Mesenchymal stem cell (in vitro differentiated cells and primary cell): ENCODE measurements at regions not wholly inside any gene's neighbourhood (a gene's known extent, or its start where the extent isn't known, plus 50 kb on each side); places are given as distances from the start of the nearest gene placed in this dataset.

Experiments
- DNase-seq: peaks from one replicate; pipeline ENCODE4 v3.0.0-alpha.2; 2013
- H2AFZ ChIP-seq: one replicate; pipeline ENCODE4 v1.6.1; 2013; ENCODE audit warnings: low read depth, mild to moderate bottlenecking, control low read depth, inconsistent platforms, low read length, moderate library complexity
- H2AK5ac ChIP-seq: 2 replicates; pipeline ENCODE4 v1.6.1; 2013; ENCODE audit warnings: low read length, moderate library complexity, mild to moderate bottlenecking, inconsistent platforms; ENCODE audit not compliant: severe bottlenecking
- H2BK120ac ChIP-seq: one replicate; pipeline ENCODE4 v1.6.1; 2013; ENCODE audit warnings: low read depth, mild to moderate bottlenecking, inconsistent platforms, low read length, moderate library complexity
- H2BK12ac ChIP-seq, 2 experiments: one replicate each; pipeline ENCODE4 v1.6.1; 2013; ENCODE audit warnings: inconsistent platforms in 2 of 2, low read length in 2 of 2, mild to moderate bottlenecking in 2 of 2, moderate library complexity in 2 of 2, control low read depth in 1 of 2
- H2BK15ac ChIP-seq: one replicate; pipeline ENCODE4 v1.6.1; 2013; ENCODE audit warnings: mild to moderate bottlenecking, low read depth, inconsistent platforms; ENCODE audit not compliant: poor library complexity, severe bottlenecking
- H2BK5ac ChIP-seq: 2 replicates; pipeline ENCODE4 v1.6.1; 2013; ENCODE audit warnings: low read depth, mild to moderate bottlenecking, low read length, control low read depth, inconsistent platforms; ENCODE audit not compliant: poor library complexity, severe bottlenecking
- H3K14ac ChIP-seq, 2 experiments: one replicate each; pipeline ENCODE4 v1.6.1; 2013; ENCODE audit warnings: inconsistent platforms in 2 of 2, low read length in 2 of 2, control low read depth in 1 of 2, mild to moderate bottlenecking in 1 of 2, moderate library complexity in 1 of 2
- H3K18ac ChIP-seq, 2 experiments: one replicate each; pipeline ENCODE4 v1.6.1; 2013; ENCODE audit warnings: inconsistent platforms in 2 of 2, low read length in 2 of 2, control low read depth in 1 of 2, low read depth in 1 of 2, mild to moderate bottlenecking in 1 of 2
- H3K23ac ChIP-seq, 2 experiments: one replicate each; pipeline ENCODE4 v1.6.1; 2013; ENCODE audit warnings: inconsistent platforms in 2 of 2, low read length in 2 of 2, mild to moderate bottlenecking in 2 of 2, moderate library complexity in 2 of 2, control low read depth in 1 of 2
- H3K27ac ChIP-seq: 2 replicates; pipeline ENCODE4 v1.5.1; 2013; ENCODE audit warnings: mild to moderate bottlenecking, moderate library complexity, low read length, control low read depth, inconsistent platforms; ENCODE audit not compliant: poor library complexity, severe bottlenecking
- H3K27me3 ChIP-seq, 2 experiments: 2 replicates each; pipeline versions ENCODE4 v1.6.1 to v1.7.0; 2013; ENCODE audit warnings: low read length in 2 of 2, mild to moderate bottlenecking in 2 of 2, moderate library complexity in 2 of 2, control low read depth in 1 of 2, inconsistent platforms in 1 of 2; ENCODE audit not compliant: control insufficient read depth in 1 of 2, insufficient read depth in 1 of 2
- H3K36me3 ChIP-seq, 2 experiments: 2 replicates each; pipeline versions ENCODE4 v1.6.1 to v1.7.0; 2013; ENCODE audit warnings: low read length in 2 of 2, control low read depth in 1 of 2, inconsistent platforms in 1 of 2, low read depth in 1 of 2, mild to moderate bottlenecking in 1 of 2; ENCODE audit not compliant: insufficient read depth in 2 of 2, control insufficient read depth in 1 of 2
- H3K4ac ChIP-seq, 2 experiments: one replicate each; pipeline ENCODE4 v1.6.1; 2013; ENCODE audit warnings: inconsistent platforms in 2 of 2, low read length in 2 of 2, mild to moderate bottlenecking in 2 of 2, moderate library complexity in 2 of 2, control low read depth in 1 of 2, low read depth in 1 of 2
- H3K4me1 ChIP-seq: 2 replicates; pipeline ENCODE4 v1.6.1; 2013; ENCODE audit warnings: low read depth, low read length, control low read depth; ENCODE audit not compliant: control insufficient read depth, insufficient read depth
- H3K4me2 ChIP-seq: 2 replicates; pipeline ENCODE4 v1.6.1; 2013; ENCODE audit warnings: low read length, mild to moderate bottlenecking, inconsistent platforms; ENCODE audit not compliant: poor library complexity, severe bottlenecking
- H3K4me3 ChIP-seq, 2 experiments: 2 replicates each; pipeline versions ENCODE4 v1.5.1 to v1.7.0; 2013; ENCODE audit warnings: low read length in 2 of 2, mild to moderate bottlenecking in 2 of 2, control low read depth in 1 of 2, low read depth in 1 of 2; ENCODE audit not compliant: insufficient read depth in 1 of 2
- H3K79me1 ChIP-seq: replicated peaks from 2 replicates; pipeline ENCODE4 v1.6.1; 2013; ENCODE audit warnings: mild to moderate bottlenecking, control low read depth, low read length, inconsistent platforms; ENCODE audit not compliant: poor library complexity, severe bottlenecking
- H3K9ac ChIP-seq: 2 replicates; pipeline ENCODE4 v1.7.0; 2013; ENCODE audit warnings: mild to moderate bottlenecking, low read length, moderate library complexity
- H3K9me3 ChIP-seq: 2 replicates; pipeline ENCODE4 v1.7.0; 2013; ENCODE audit warnings: mild to moderate bottlenecking, low read length; ENCODE audit not compliant: control insufficient read depth
- H4K8ac ChIP-seq: one replicate; pipeline ENCODE4 v1.6.1; 2013; ENCODE audit warnings: inconsistent platforms, mild to moderate bottlenecking, low read length, moderate library complexity
- H4K91ac ChIP-seq: one replicate; pipeline ENCODE4 v1.6.1; 2013; ENCODE audit warnings: mild to moderate bottlenecking, low read length, inconsistent platforms
- WGBS: methylation state at CpG from one replicate; pipeline ENCODE4 v1.1.7; 2013; ENCODE audit warnings: mixed read lengths; 5-methylcytosine and 5-hydroxymethylcytosine counted together

DNA sequence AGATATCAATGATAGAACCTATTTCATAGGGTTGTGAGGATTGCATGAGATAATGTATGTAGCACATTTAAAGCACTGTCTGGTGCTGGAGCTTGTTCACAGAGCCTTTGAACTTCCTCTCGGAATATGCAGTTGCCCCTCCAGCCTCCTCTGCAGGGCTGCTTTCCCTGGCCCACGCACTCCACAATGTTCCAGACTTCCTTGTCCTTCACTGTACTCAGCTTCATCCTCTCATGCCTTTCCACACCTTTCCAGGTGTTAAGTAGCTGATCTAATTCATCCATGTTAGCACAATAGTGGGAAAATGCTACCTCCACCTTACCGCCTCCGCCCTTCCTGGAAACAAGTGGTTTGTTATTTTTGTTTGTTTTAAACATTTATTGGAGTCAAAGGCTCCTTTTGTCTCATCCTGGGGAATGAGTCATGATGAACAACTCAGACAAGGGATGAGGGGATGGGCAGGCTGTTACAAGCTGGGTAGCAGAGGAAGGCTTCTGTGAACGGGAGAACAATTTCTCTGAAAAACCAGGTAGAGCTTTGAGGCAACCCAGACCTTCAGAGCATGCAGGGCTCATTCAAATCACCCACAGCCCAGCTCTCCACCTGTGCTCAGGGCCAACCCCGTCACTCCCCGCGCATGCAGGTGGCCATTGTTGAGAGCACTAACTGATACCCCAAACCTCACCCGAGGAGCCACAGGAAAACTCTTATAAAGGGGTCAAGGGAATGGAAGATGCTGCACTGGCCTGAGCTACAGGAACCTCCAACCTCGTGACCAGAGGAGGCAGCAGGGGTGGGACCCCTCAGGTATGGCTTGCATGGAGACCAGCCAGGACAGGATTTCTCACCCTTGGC is 84.9 kb upstream of the TBL1X start:
- peaks cover 0 to 12% of the 10 kb centered on the region in 2 experiments for H3K27me3 ChIP-seq
- 80% methylated on average over 4 of the region's 10 CpGs for WGBS

DNA sequence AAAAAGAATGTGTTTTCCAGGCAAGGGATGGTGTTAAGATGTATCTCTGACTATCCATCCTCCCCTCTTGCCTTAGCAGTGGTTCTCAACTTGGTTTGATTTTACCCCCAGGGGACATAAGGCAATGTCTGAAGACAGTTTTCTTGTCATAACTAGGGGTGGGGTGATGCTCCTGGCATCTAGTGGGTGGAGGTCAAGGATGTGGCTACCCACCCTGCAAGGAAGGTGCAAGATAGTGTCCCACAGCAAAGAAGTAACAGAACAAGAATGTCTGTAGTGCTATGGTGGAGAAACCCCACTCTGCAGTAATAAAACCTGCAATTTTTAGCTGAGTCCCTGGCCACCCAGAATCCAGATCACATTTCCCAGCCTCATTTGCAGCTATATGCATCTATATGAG is 81.2 kb upstream of the TBL1X start:
- Histone ChIP-seq H3K4me2 (no peak overlapping the region), H3K23ac (no peak overlapping the region), H3K9ac (no peak overlapping the region), H3K9me3 (no peaks in the 10 kb centered on the region), H2BK15ac (no peak overlapping the region), H3K36me3 (no peaks in the 10 kb centered on the region), H3K4me1 (peaks cover 5% of the 10 kb centered on the region), H3K18ac (no peak overlapping the region), H3K4ac (no peak overlapping the region), H2AFZ (no peak overlapping the region), H2BK5ac (no peak overlapping the region), H2AK5ac (no peak overlapping the region), H2BK12ac (no peak overlapping the region), H3K27ac (no peak overlapping the region), H3K4me3 (no peak overlapping the region), H3K79me1 (no peaks in the 10 kb centered on the region), H4K8ac (no peak overlapping the region), H4K91ac (no peak overlapping the region), H3K14ac (no peak overlapping the region), H3K27me3 (peaks cover 0 to 12% of the 10 kb centered on the region in 2 experiments), H2BK120ac (no peak overlapping the region)
- no peak for DNase-seq

More for the DNA sequence above, 84.9 kb upstream of the TBL1X start:
- H3K79me1 ChIP-seq = no peaks in the 10 kb centered on the region
- H2BK15ac ChIP-seq = no peak overlapping the region
- H3K4me1 ChIP-seq = peaks cover 5% of the 10 kb centered on the region
- no peak overlapping the region for H2BK12ac ChIP-seq
- no peak overlapping the region for H2AFZ ChIP-seq
- no peak overlapping the region for H2AK5ac ChIP-seq
- no peak overlapping the region for H2BK120ac ChIP-seq
- DNase-seq = peak; percentile 38
- no peak overlapping the region for H4K91ac ChIP-seq
- H3K18ac ChIP-seq = no peak overlapping the region
- no peak overlapping the region for H3K4me3 ChIP-seq
- no peak overlapping the region for H3K4me2 ChIP-seq
- no peaks in the 10 kb centered on the region for H3K36me3 ChIP-seq
- peak overlapping the region in 1 of 2 experiments; percentile 60 for H3K14ac ChIP-seq
- H3K9me3 ChIP-seq = no peaks in the 10 kb centered on the region
- H3K27ac ChIP-seq = no peak overlapping the region
- no peak overlapping the region for H3K4ac ChIP-seq
- H4K8ac ChIP-seq = no peak overlapping the region
- no peak overlapping the region for H3K9ac ChIP-seq
- H2BK5ac ChIP-seq = no peak overlapping the region
- H3K23ac ChIP-seq = no peak overlapping the region

DNA sequence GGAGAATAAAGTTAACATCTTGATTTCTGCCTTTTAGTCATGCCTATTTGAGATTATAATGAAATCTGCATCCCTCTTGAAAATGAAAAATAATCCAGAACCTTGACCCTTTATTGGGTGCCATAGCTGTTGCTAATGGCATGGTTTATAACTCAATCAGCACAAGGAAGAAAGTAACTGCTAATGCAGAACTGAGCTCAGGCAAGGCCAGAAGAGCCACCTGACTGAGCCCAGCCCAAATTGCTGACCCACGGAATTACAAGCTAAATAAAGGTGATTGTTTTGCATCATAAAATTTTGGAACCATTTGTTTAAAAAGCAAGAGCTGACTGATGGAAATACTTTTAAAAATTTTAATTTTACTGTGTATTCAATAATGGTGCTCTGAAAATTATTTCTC is 76.4 kb upstream of the TBL1X start:
- H3K4me2 ChIP-seq = no peak overlapping the region
- H3K9me3 ChIP-seq = peaks cover 3% of the 10 kb centered on the region
- H2BK15ac ChIP-seq = no peak overlapping the region
- no peak overlapping the region for H2AK5ac ChIP-seq
- H2AFZ ChIP-seq = no peak overlapping the region
- no peak overlapping the region for H2BK12ac ChIP-seq
- no peaks in the 10 kb centered on the region for H3K4me1 ChIP-seq
- no peak overlapping the region for H3K14ac ChIP-seq
- H3K23ac ChIP-seq = no peak overlapping the region
- DNase-seq = no peak
- no peak overlapping the region for H3K4me3 ChIP-seq
- H3K4ac ChIP-seq = no peak overlapping the region
- no peak overlapping the region for H3K27ac ChIP-seq
- H4K8ac ChIP-seq = no peak overlapping the region
- no peak overlapping the region for H2BK120ac ChIP-seq
- H3K36me3 ChIP-seq = no peaks in the 10 kb centered on the region
- H3K9ac ChIP-seq = no peak overlapping the region
- no CpG with 5 or more reads among the region's 1 CpG for WGBS
- H2BK5ac ChIP-seq = no peak overlapping the region
- H4K91ac ChIP-seq = no peak overlapping the region
- no peak overlapping the region for H3K18ac ChIP-seq
- no peaks in the 10 kb centered on the region for H3K79me1 ChIP-seq
- H3K27me3 ChIP-seq = peaks cover 0 to 6% of the 10 kb centered on the region in 2 experiments

GRCh38 chrX:9390121-9390520 is 74.7 kb upstream of the TBL1X start:
- WGBS = 63% methylated on average over 1 of the region's 1 CpG
- Histone ChIP-seq H3K18ac (no peak overlapping the region), H3K27me3 (no peaks in the 10 kb centered on the region), H3K9me3 (peaks cover 3% of the 10 kb centered on the region), H4K91ac (no peak overlapping the region), H3K36me3 (no peaks in the 10 kb centered on the region), H4K8ac (no peak overlapping the region), H3K23ac (no peak overlapping the region), H3K14ac (no peak overlapping the region), H3K4me3 (no peak overlapping the region), H3K79me1 (no peaks in the 10 kb centered on the region), H3K9ac (no peak overlapping the region), H3K27ac (no peak overlapping the region), H3K4ac (no peak overlapping the region), H2BK120ac (no peak overlapping the region), H2AFZ (no peak overlapping the region), H3K4me1 (no peaks in the 10 kb centered on the region), H3K4me2 (no peak overlapping the region), H2BK15ac (no peak overlapping the region), H2BK5ac (no peak overlapping the region), H2BK12ac (no peak overlapping the region), H2AK5ac (no peak overlapping the region)
- DNase-seq = no peak
